K562 (cell line): ENCODE measurements at regions not wholly inside any gene's neighbourhood (a gene's known extent, or its start where the extent isn't known, plus 50 kb on each side); places are given as distances from the start of the nearest gene placed in this dataset.

Source experiments
- ATAC-seq: fragments of 200-7000 bp; cut with Tn5 transposase; 3 replicates; pipeline ENCODE4 v1.9.1; 2020; ENCODE audit warnings: moderate library complexity
- BruUV-seq: library from RNA; stranded (reverse); fragments of 400-500 nt; replicated peaks from 2 replicates; lab custom pipeline; 2021; lab: Mats Ljungman, UMichigan
- CTCF ChIA-PET: fragments of 300-600 bp; formaldehyde crosslinking; extraction: SDS; loops from one replicate; lab custom pipeline; 2021; ENCODE audit warnings: low intra/inter-chr PET ratio; lab: Yijun Ruan, JAX
- POLR2A ChIA-PET: fragments of 300-600, 350-650 bp; sonication (Branson Sonifier 250); formaldehyde crosslinking; extraction: SDS; loops from one replicate; lab custom pipeline; 2021; ENCODE audit warnings: antibody characterized with exemption, inconsistent platforms; lab: Yijun Ruan, JAX
- DNase-seq, 4 experiments: peaks; one replicate each; pipeline versions ENCODE4 v3.0.0 to v3.0.0-alpha.2; 2011 to 2018; ENCODE audit warnings: low spot score in 3 of 4, mixed read lengths in 3 of 4; ENCODE audit errors: extremely low read depth in 1 of 4
- FAIRE-seq: peaks from 2 replicates; lab custom pipeline; 2011; peaks lifted over from hg19 to GRCh38; lab: Jason Lieb, UNC
- H2AFZ ChIP-seq: 2 replicates; pipeline ENCODE4 v1.6.0; 2011; ENCODE audit warnings: low read depth, low read length, control low read depth, inconsistent platforms
- H3K27ac ChIP-seq: fragments of 200-600 bp; 3 replicates; pipeline ENCODE4 v1.8.0; 2011; ENCODE audit warnings: low read depth, mild to moderate bottlenecking, control low read depth, inconsistent platforms, low read length, moderate library complexity, mixed read lengths; ENCODE audit errors: extremely low read depth
- H3K27me3 ChIP-seq, 2 experiments: fragments of 300-600 bp in 1 of 2; 2 replicates in 1 of 2; 3 replicates in 1 of 2; pipeline versions ENCODE4 v1.6.0 to v1.8.0; 2011; ENCODE audit warnings: inconsistent platforms in 2 of 2, low read length in 2 of 2, mild to moderate bottlenecking in 1 of 2, mixed read lengths in 1 of 2, moderate library complexity in 1 of 2; ENCODE audit not compliant: control insufficient read depth in 2 of 2, insufficient read depth in 2 of 2
- H3K36me3 ChIP-seq: fragments of 300-600 bp; 3 replicates; pipeline ENCODE4 v1.8.0; 2011; ENCODE audit warnings: mild to moderate bottlenecking, low read length, inconsistent platforms; ENCODE audit not compliant: control insufficient read depth, insufficient read depth
- H3K4me1 ChIP-seq, 2 experiments: fragments of 200-600 bp in 1 of 2; replicated peaks in 1 of 2; 2 replicates in 1 of 2; 3 replicates in 1 of 2; pipeline versions ENCODE4 v1.5.1 to v1.8.0; 2011; ENCODE audit warnings: inconsistent platforms in 2 of 2, low read length in 2 of 2, mild to moderate bottlenecking in 1 of 2, mixed read lengths in 1 of 2, moderate library complexity in 1 of 2; ENCODE audit not compliant: control insufficient read depth in 2 of 2, insufficient read depth in 2 of 2
- H3K4me2 ChIP-seq: 2 replicates; pipeline ENCODE4 v1.6.1; 2011; ENCODE audit warnings: low read length, control low read depth, inconsistent platforms, mixed read lengths; ENCODE audit not compliant: insufficient read depth
- H3K4me3 ChIP-seq: fragments of 200-600 bp; sonication (generic), shearing (Covaris generic); 2 replicates; pipeline ENCODE4 v1.5.1; 2016; ENCODE audit warnings: control low read depth, inconsistent platforms
- H3K79me2 ChIP-seq: fragments of 200-600 bp; 3 replicates; pipeline ENCODE4 v1.8.0; 2011; ENCODE audit warnings: low read length, inconsistent platforms; ENCODE audit not compliant: control insufficient read depth, insufficient read depth
- H3K9ac ChIP-seq, 2 experiments: 2 replicates each; pipeline versions ENCODE4 v1.6.0 to v1.6.1; 2011; ENCODE audit warnings: low read depth in 2 of 2, low read length in 2 of 2, control low read depth in 1 of 2, inconsistent platforms in 1 of 2, mild to moderate bottlenecking in 1 of 2, mixed read lengths in 1 of 2; ENCODE audit not compliant: insufficient read depth in 1 of 2
- H3K9me1 ChIP-seq: one replicate; pipeline ENCODE4 v1.6.0; 2011; ENCODE audit warnings: inconsistent platforms, mild to moderate bottlenecking, low read length, moderate library complexity; ENCODE audit not compliant: control insufficient read depth, insufficient read depth
- H3K9me3 ChIP-seq: replicated peaks from 2 replicates; pipeline ENCODE4 v1.5.1; 2011; ENCODE audit warnings: low read depth, low read length, inconsistent platforms; ENCODE audit not compliant: control insufficient read depth, insufficient read depth
- H4K20me1 ChIP-seq: replicated peaks from 2 replicates; pipeline ENCODE4 v1.6.1; 2011; ENCODE audit warnings: low read length, inconsistent platforms, mixed read lengths; ENCODE audit not compliant: control insufficient read depth, insufficient read depth
- BRF2 ChIP-seq: IDR thresholded peaks from 3 replicates; pipeline ENCODE4 v1.6.1; 2011; ENCODE audit warnings: borderline replicate concordance, mild to moderate bottlenecking; ENCODE audit not compliant: insufficient read length, insufficient read depth
- CCNT2 ChIP-seq: IDR thresholded peaks from 2 replicates; pipeline ENCODE4 v1.6.1; 2011; ENCODE audit warnings: borderline replicate concordance, low read depth, mild to moderate bottlenecking, moderate library complexity, mixed read lengths, low read length; ENCODE audit not compliant: insufficient read length; ENCODE audit errors: extremely low read depth
- CUX1 ChIP-seq: fragments of 200-800 bp; sonication (Bioruptor generic); IDR thresholded peaks from 2 replicates; pipeline ENCODE4 v1.6.1; 2016; ENCODE audit warnings: missing genetic modification characterization, missing compliant biosample characterization
- DPF2 ChIP-seq: fragments of 450-650 bp; IDR thresholded peaks from 2 replicates; pipeline ENCODE4 v1.6.1; 2016
- E2F3 ChIP-seq: fragments of 250-450 bp; sonication (Bioruptor Pico); IDR thresholded peaks from 2 replicates; pipeline ENCODE4 v1.4.0; 2020; ENCODE audit warnings: mild to moderate bottlenecking
- HBP1 ChIP-seq: fragments of 450-650 bp; formaldehyde crosslinking; IDR thresholded peaks from 2 replicates; pipeline ENCODE4 v1.4.0; 2022; ENCODE audit warnings: missing genetic modification characterization
- LEF1 ChIP-seq: fragments of 450-650 bp; IDR thresholded peaks from 2 replicates; pipeline ENCODE4 v1.6.1; 2016; ENCODE audit warnings: mild to moderate bottlenecking
- NFIC ChIP-seq: fragments of 450-650 bp; IDR thresholded peaks from 2 replicates; pipeline ENCODE4 v1.6.1; 2017; ENCODE audit warnings: mild to moderate bottlenecking, inconsistent platforms
- PYGO2 ChIP-seq: fragments of 450-650 bp; IDR thresholded peaks from 2 replicates; pipeline ENCODE4 v1.6.1; 2016; ENCODE audit warnings: mild to moderate bottlenecking, missing genetic modification characterization, moderate library complexity, missing compliant biosample characterization
- RBBP5 ChIP-seq: fragments of 200-600 bp; sonication (generic); IDR thresholded peaks from 2 replicates; pipeline ENCODE4 v1.6.1; 2012; ENCODE audit warnings: borderline replicate concordance, mild to moderate bottlenecking, low read length, control low read depth, inconsistent platforms; ENCODE audit not compliant: insufficient read depth, poor library complexity, severe bottlenecking
- RBFOX2 ChIP-seq: fragments of 200-400 bp; formaldehyde crosslinking; IDR thresholded peaks from 2 replicates; pipeline ENCODE4 v1.6.1; 2017; ENCODE audit warnings: low read depth, mild to moderate bottlenecking, low read length, moderate library complexity
- U2AF1 ChIP-seq: fragments of 200-400 bp; formaldehyde crosslinking; optimal IDR thresholded peaks from 2 replicates; pipeline ENCODE3; 2017; ENCODE audit warnings: mild to moderate bottlenecking, low read depth, low read length, moderate library complexity
- XRCC3 ChIP-seq: fragments of 450-650 bp; IDR thresholded peaks from 2 replicates; pipeline ENCODE4 v1.6.1; 2017; ENCODE audit warnings: mild to moderate bottlenecking, moderate library complexity
- ZBTB26 ChIP-seq: fragments of 450-650 bp; formaldehyde crosslinking; IDR thresholded peaks from 2 replicates; pipeline ENCODE4 v1.4.0; 2022; ENCODE audit warnings: missing genetic modification characterization
- WGBS: fragments of 100-300 bp; shearing (Covaris generic); methylation state at CpG from one replicate; pipeline ENCODE4 v1.1.6; 2016; ENCODE audit warnings: low coverage, mixed read lengths; ENCODE audit not compliant: insufficient coverage; ENCODE audit errors: missing lambda C conversion rate; 5-methylcytosine and 5-hydroxymethylcytosine counted together
- in situ Hi-C: fragments of 300-500 bp; cut with MboI; formaldehyde crosslinking; loops from 4 replicates; pipeline ENCODE4 v1.15.0; 2018; ENCODE audit warnings: inconsistent platforms, mixed read lengths
- intact Hi-C: fragments of 100-400 bp; cut with micrococcal nuclease; formaldehyde crosslinking; loops from 2 replicates; pipeline ENCODE4 v1.14.2; 2022

- no peak for TF ChIP-seq CUX1 (CRISPR knock-in tag)
- no peak for TF ChIP-seq BRF2
- no peak for TF ChIP-seq RBFOX2
Observed at GRCh38 chr14:85366226-85366625, 163.7 kb upstream of the FLRT2 start (continued).

GRCh38 chr14:85380881-85381280, 149.1 kb upstream of the FLRT2 start:
- intact Hi-C loops, result no loop called here
- H3K27ac ChIP-seq, result no peak overlapping the region
- no peaks in the 10 kb centered on the region for H3K4me1 ChIP-seq
- H3K4me3 ChIP-seq, result no peak overlapping the region
- in situ Hi-C loops, result no loop called here
- H3K79me2 ChIP-seq, result no peaks in the 10 kb centered on the region
- no peak overlapping the region for H2AFZ ChIP-seq
- FAIRE-seq, result no peak
- no peak overlapping the region for H3K4me2 ChIP-seq
- ChIA-PET CTCF (no interaction called here), POLR2A (no interaction called here)
- H3K36me3 ChIP-seq, result no peaks in the 10 kb centered on the region
- H3K9me1 ChIP-seq, result no peaks in the 10 kb centered on the region
- 0% methylated on average over 8 of the region's 8 CpGs for WGBS
- no peaks in the 10 kb centered on the region for H3K9me3 ChIP-seq
- no peaks in the 10 kb centered on the region for H3K27me3 ChIP-seq
- no peak overlapping the region for H3K9ac ChIP-seq
- no peak for ATAC-seq
- no TSS peak for BruUV-seq
- no peaks in the 10 kb centered on the region for H4K20me1 ChIP-seq
- no peak for DNase-seq
- TF ChIP-seq CCNT2 (no peak), PYGO2 (tag) (no peak), DPF2 (no peak), E2F3 (CRISPR knock-in tag) (no peak), RBBP5 (no peak), U2AF1 (no peak), HBP1 (no peak), XRCC3 (no peak), NFIC (no peak), ZBTB26 (no peak), LEF1 (no peak)
